H9 (cell line): ENCODE measurements at regions not wholly inside any gene's neighbourhood (a gene's known extent, or its start where the extent isn't known, plus 50 kb on each side); places are given as distances from the start of the nearest gene placed in this dataset.

Experiments used
- DNase-seq: peaks from one replicate; pipeline ENCODE4 v3.0.0-alpha.2; 2017
- H2AFZ ChIP-seq: one replicate; pipeline ENCODE4 v1.6.1; 2013; ENCODE audit warnings: mild to moderate bottlenecking, low read length, control low read depth, moderate library complexity
- H2AK5ac ChIP-seq: 2 replicates; pipeline ENCODE4 v1.6.1; 2013; ENCODE audit warnings: low read length, control low read depth, mixed read lengths; ENCODE audit not compliant: insufficient read length
- H2BK120ac ChIP-seq: one replicate; pipeline ENCODE4 v1.6.1; 2013; ENCODE audit warnings: low read depth, mild to moderate bottlenecking, low read length, control low read depth, inconsistent platforms; ENCODE audit not compliant: poor library complexity, severe bottlenecking
- H2BK12ac ChIP-seq: 2 replicates; pipeline ENCODE4 v1.6.1; 2013; ENCODE audit warnings: low read length, control low read depth, mixed read lengths, low read depth; ENCODE audit not compliant: insufficient read length
- H2BK15ac ChIP-seq: 2 replicates; pipeline ENCODE4 v1.6.1; 2013; ENCODE audit warnings: low read depth, low read length, control low read depth
- H2BK20ac ChIP-seq: one replicate; pipeline ENCODE4 v1.6.1; 2013; ENCODE audit warnings: low read depth, mild to moderate bottlenecking, low read length, control low read depth, inconsistent platforms; ENCODE audit not compliant: poor library complexity, severe bottlenecking
- H2BK5ac ChIP-seq: 2 replicates; pipeline ENCODE4 v1.6.1; 2013; ENCODE audit warnings: low read length, control low read depth, mixed read lengths; ENCODE audit not compliant: insufficient read length
- H3K14ac ChIP-seq: 2 replicates; pipeline ENCODE4 v1.6.1; 2013; ENCODE audit warnings: low read length, control low read depth; ENCODE audit not compliant: insufficient read depth
- H3K18ac ChIP-seq: 2 replicates; pipeline ENCODE4 v1.6.1; 2013; ENCODE audit warnings: low read depth, mild to moderate bottlenecking, mixed read lengths, low read length, control low read depth; ENCODE audit not compliant: insufficient read length
- H3K23ac ChIP-seq: 2 replicates; pipeline ENCODE4 v1.6.1; 2013; ENCODE audit warnings: low read length, control low read depth, mixed read lengths, low read depth; ENCODE audit not compliant: insufficient read length
- H3K23me2 ChIP-seq: 2 replicates; pipeline ENCODE4 v1.6.1; 2013; ENCODE audit warnings: low read depth, mild to moderate bottlenecking, mixed read lengths, low read length, control low read depth; ENCODE audit not compliant: insufficient read length, poor library complexity, severe bottlenecking
- H3K27ac ChIP-seq: 2 replicates; pipeline ENCODE4 v1.5.1; 2013; ENCODE audit warnings: low read length, control low read depth, mixed read lengths, low read depth; ENCODE audit not compliant: insufficient read length
- H3K27me3 ChIP-seq: 2 replicates; pipeline ENCODE4 v1.6.1; 2013; ENCODE audit warnings: low read length, control low read depth, inconsistent platforms; ENCODE audit not compliant: insufficient read depth
- H3K4ac ChIP-seq: 2 replicates; pipeline ENCODE4 v1.6.1; 2013; ENCODE audit warnings: low read depth, mild to moderate bottlenecking, control low read depth, inconsistent platforms, low read length, moderate library complexity
- H3K4me1 ChIP-seq: 2 replicates; pipeline ENCODE4 v1.6.1; 2013; ENCODE audit warnings: low read length, control low read depth, inconsistent platforms; ENCODE audit not compliant: insufficient read depth
- H3K4me2 ChIP-seq: 2 replicates; pipeline ENCODE4 v1.6.1; 2013; ENCODE audit warnings: low read length, control low read depth, mixed read lengths; ENCODE audit not compliant: insufficient read length, insufficient read depth
- H3K56ac ChIP-seq: 2 replicates; pipeline ENCODE4 v1.6.1; 2013; ENCODE audit warnings: low read depth, mild to moderate bottlenecking, mixed read lengths, low read length, control low read depth; ENCODE audit not compliant: insufficient read length
- H3K79me1 ChIP-seq: 2 replicates; pipeline ENCODE4 v1.6.1; 2013; ENCODE audit warnings: low read depth, mild to moderate bottlenecking, moderate library complexity, low read length, control low read depth, inconsistent platforms; ENCODE audit not compliant: insufficient read depth, poor library complexity, severe bottlenecking
- H3K79me2 ChIP-seq: 2 replicates; pipeline ENCODE4 v1.6.1; 2013; ENCODE audit warnings: low read length, control low read depth, inconsistent platforms; ENCODE audit not compliant: insufficient read depth
- H3K9ac ChIP-seq: 2 replicates; pipeline ENCODE4 v1.6.1; 2013; ENCODE audit warnings: low read length, control low read depth, mixed read lengths; ENCODE audit not compliant: insufficient read length; ENCODE audit errors: extremely low read depth
- H3K9me3 ChIP-seq: one replicate; pipeline ENCODE4 v1.6.1; 2013; ENCODE audit warnings: low read depth, low read length, inconsistent platforms; ENCODE audit not compliant: control insufficient read depth
- H3T11ph ChIP-seq: one replicate; pipeline ENCODE4 v1.6.1; 2013; ENCODE audit warnings: mild to moderate bottlenecking, low read length, control low read depth, inconsistent platforms
- H4K20me1 ChIP-seq: one replicate; pipeline ENCODE4 v1.6.1; 2013; ENCODE audit not compliant: control insufficient read depth, insufficient read length, insufficient read depth
- H4K5ac ChIP-seq: 2 replicates; pipeline ENCODE4 v1.6.1; 2013; ENCODE audit warnings: low read depth, mild to moderate bottlenecking, mixed read lengths, low read length, control low read depth; ENCODE audit not compliant: insufficient read length
- H4K8ac ChIP-seq: replicated peaks from 2 replicates; pipeline ENCODE4 v1.6.1; 2013; ENCODE audit warnings: low read length, control low read depth, mixed read lengths, low read depth; ENCODE audit not compliant: insufficient read length
- H4K91ac ChIP-seq: 2 replicates; pipeline ENCODE4 v1.6.1; 2013; ENCODE audit warnings: low read depth, mild to moderate bottlenecking, moderate library complexity, mixed read lengths, low read length, control low read depth; ENCODE audit not compliant: insufficient read length
- H3K27ac Mint-ChIP-seq, 3 experiments: 2 replicates in 2 of 3; 3 replicates in 1 of 3; pipeline ENCODE4 v1.8.0; 2020 to 2021; ENCODE audit warnings: mixed read lengths in 3 of 3, mild to moderate bottlenecking in 1 of 3, moderate library complexity in 1 of 3
- H3K27me3 Mint-ChIP-seq: 2 replicates; pipeline ENCODE4 v1.8.0; 2021; ENCODE audit warnings: low read depth, mild to moderate bottlenecking, moderate library complexity, mixed read lengths
- H3K36me3 Mint-ChIP-seq, 3 experiments: 2 replicates in 2 of 3; 3 replicates in 1 of 3; pipeline ENCODE4 v1.8.0; 2020 to 2021; ENCODE audit warnings: low read depth in 3 of 3, mixed read lengths in 3 of 3; ENCODE audit not compliant: insufficient read depth in 1 of 3
- H3K4me1 Mint-ChIP-seq, 2 experiments: 2 replicates each; pipeline ENCODE4 v1.8.0; 2020; ENCODE audit warnings: mixed read lengths in 2 of 2
- H3K4me3 Mint-ChIP-seq, 2 experiments: 2 replicates in 1 of 2; 3 replicates in 1 of 2; pipeline ENCODE4 v1.8.0; 2020 to 2021; ENCODE audit warnings: mild to moderate bottlenecking in 2 of 2, mixed read lengths in 2 of 2, moderate library complexity in 1 of 2
- H3K9me3 Mint-ChIP-seq, 2 experiments: 2 replicates in 1 of 2; 3 replicates in 1 of 2; pipeline ENCODE4 v1.8.0; 2020; ENCODE audit warnings: mild to moderate bottlenecking in 2 of 2, mixed read lengths in 2 of 2, moderate library complexity in 1 of 2
- CTCF ChIP-seq: fragments of 200-600 bp; sonication (generic); conservative IDR thresholded peaks from 3 replicates; pipeline ENCODE4 v1.8.0; 2021; ENCODE audit warnings: antibody characterized with exemption, mild to moderate bottlenecking
- WGBS: extraction: QIAGEN DNeasy Blood & Tissue Kit; methylation state at CpG from one replicate; pipeline ENCODE4 v1.1.7; 2013; ENCODE audit warnings: missing lambda C conversion rate, low lambda C conversion rate, mixed read lengths; ENCODE audit not compliant: insufficient read length; ENCODE audit errors: extremely low coverage; 5-methylcytosine and 5-hydroxymethylcytosine counted together

GRCh38 chr6:165940366-165940765 is 227.3 kb downstream of the TBXT start:
- no peaks in the 10 kb centered on the region for H3K79me2 ChIP-seq
- H4K20me1 ChIP-seq: no peaks in the 10 kb centered on the region
- Mint-ChIP-seq H3K36me3 (no peaks in the 10 kb centered on the region; a peak in 1 of 7 replicates), H3K9me3 (peaks cover 0 to 6% of the 10 kb centered on the region in 2 experiments; a peak in 4 of 5 replicates), H3K4me3 (no peak overlapping the region), H3K27me3 (peaks cover 13% of the 10 kb centered on the region), H3K4me1 (peaks cover 4 to 5% of the 10 kb centered on the region in 2 experiments; a peak in 3 of 4 replicates), H3K27ac (no peak overlapping the region)
- no peaks in the 10 kb centered on the region for H3K4me1 ChIP-seq
- no peak overlapping the region for H2BK20ac ChIP-seq
- no peak overlapping the region for H3K9ac ChIP-seq
- no peaks in the 10 kb centered on the region for H3K27me3 ChIP-seq
- H3K14ac ChIP-seq: no peak overlapping the region
- no CpG with 5 or more reads among the region's 26 CpGs for WGBS
- H3K79me1 ChIP-seq: no peaks in the 10 kb centered on the region
- no peak overlapping the region for H2BK120ac ChIP-seq
- H3K4me2 ChIP-seq: no peak overlapping the region
- DNase-seq: no peak
- H4K8ac ChIP-seq: no peak overlapping the region
- no peak overlapping the region for H3K23ac ChIP-seq
- no peak overlapping the region for H2BK12ac ChIP-seq
- TF ChIP-seq CTCF: no peak
- H3K23me2 ChIP-seq: no peaks in the 10 kb centered on the region
- H3K4ac ChIP-seq: no peak overlapping the region
- H4K5ac ChIP-seq: no peak overlapping the region
- H3K9me3 ChIP-seq: no peaks in the 10 kb centered on the region
- no peak overlapping the region for H3T11ph ChIP-seq
- no peak overlapping the region for H2AK5ac ChIP-seq
- H3K27ac ChIP-seq: no peak overlapping the region
- H2AFZ ChIP-seq: no peak overlapping the region
- H3K56ac ChIP-seq: no peak overlapping the region
- no peak overlapping the region for H4K91ac ChIP-seq
- H2BK15ac ChIP-seq: no peak overlapping the region
- H3K18ac ChIP-seq: no peak overlapping the region
- H2BK5ac ChIP-seq: no peak overlapping the region
